Skeletal muscle cell (primary cell): ENCODE measurements at regions not wholly inside any gene's neighbourhood (a gene's known extent, or its start where the extent isn't known, plus 50 kb on each side); places are given as distances from the start of the nearest gene placed in this dataset.

ENCODE experiments used
- DNase-seq: peaks from one replicate; pipeline ENCODE4 v3.0.0-alpha.2; 2010; ENCODE audit warnings: low read depth
- H3K4me3 ChIP-seq: 2 replicates; pipeline ENCODE4 v1.5.1; 2011; ENCODE audit warnings: low read depth, mild to moderate bottlenecking, control low read depth, low read length, moderate library complexity

- no peak for DNase-seq
- no peak overlapping the region for H3K4me3 ChIP-seq
Observed at GRCh38 chr14:42480255-42480654, 873.6 kb downstream of the LRFN5 start.

GRCh38 chr14:42475289-42475688 lies 868.6 kb downstream of the LRFN5 start:
- DNase-seq: no peak
- no peak overlapping the region for H3K4me3 ChIP-seq

- DNase-seq: no peak
- no peak overlapping the region for H3K4me3 ChIP-seq
Observed at GRCh38 chr14:42470427-42470719, 863.7 kb downstream of the LRFN5 start.

- no peak overlapping the region for H3K4me3 ChIP-seq
- DNase-seq: no peak
Observed at GRCh38 chr14:42469637-42470426, 863.2 kb downstream of the LRFN5 start.

- DNase-seq: no peak
Observed at GRCh38 chr14:42460673-42461072, 854.0 kb downstream of the LRFN5 start.

GRCh38 chr14:42459171-42459685 lies 852.6 kb downstream of the LRFN5 start:
- H3K4me3 ChIP-seq: no peak overlapping the region
- DNase-seq: no peak

More at GRCh38 chr14:42460673-42461072, 854.0 kb downstream of the LRFN5 start:
- no peak overlapping the region for H3K4me3 ChIP-seq

GRCh38 chr14:42441615-42442014 lies 834.9 kb downstream of the LRFN5 start:
- H3K4me3 ChIP-seq: no peak overlapping the region
- DNase-seq: no peak

- DNase-seq: no peak
Observed at GRCh38 chr14:42437809-42438208, 831.1 kb downstream of the LRFN5 start.

GRCh38 chr14:42429401-42429800 lies 822.7 kb downstream of the LRFN5 start:
- no peak overlapping the region for H3K4me3 ChIP-seq

More at GRCh38 chr14:42437809-42438208, 831.1 kb downstream of the LRFN5 start:
- no peak overlapping the region for H3K4me3 ChIP-seq

GRCh38 chr14:42428996-42429395 lies 822.3 kb downstream of the LRFN5 start:
- DNase-seq: no peak
- H3K4me3 ChIP-seq: no peak overlapping the region

More at GRCh38 chr14:42429401-42429800, 822.7 kb downstream of the LRFN5 start:
- DNase-seq: no peak

- no peak overlapping the region for H3K4me3 ChIP-seq
- DNase-seq: peak; percentile 4
Observed at GRCh38 chr14:42424501-42424900, 817.8 kb downstream of the LRFN5 start.

GRCh38 chr14:42421377-42422078 lies 814.9 kb downstream of the LRFN5 start:
- H3K4me3 ChIP-seq: no peak overlapping the region
- no peak for DNase-seq

- DNase-seq: no peak
- H3K4me3 ChIP-seq: no peak overlapping the region
Observed at GRCh38 chr14:42420071-42420470, 813.4 kb downstream of the LRFN5 start.

GRCh38 chr14:42407153-42407552 lies 800.5 kb downstream of the LRFN5 start:
- DNase-seq: no peak

GRCh38 chr14:42391146-42391834 lies 784.6 kb downstream of the LRFN5 start:
- no peak for DNase-seq

More at GRCh38 chr14:42407153-42407552, 800.5 kb downstream of the LRFN5 start:
- H3K4me3 ChIP-seq: no peak overlapping the region

GRCh38 chr14:42378880-42379279 lies 772.2 kb downstream of the LRFN5 start:
- no peak overlapping the region for H3K4me3 ChIP-seq
- DNase-seq: no peak

More at GRCh38 chr14:42391146-42391834, 784.6 kb downstream of the LRFN5 start:
- no peak overlapping the region for H3K4me3 ChIP-seq

- no peak for DNase-seq
- no peak overlapping the region for H3K4me3 ChIP-seq
Observed at GRCh38 chr14:42378274-42378673, 771.6 kb downstream of the LRFN5 start.

- H3K4me3 ChIP-seq: no peak overlapping the region
- no peak for DNase-seq
Observed at GRCh38 chr14:42374332-42374731, 767.7 kb downstream of the LRFN5 start.

GRCh38 chr14:42370056-42370455 lies 763.4 kb downstream of the LRFN5 start:
- no peak for DNase-seq
- H3K4me3 ChIP-seq: no peak overlapping the region

- no peak overlapping the region for H3K4me3 ChIP-seq
- no peak for DNase-seq
Observed at GRCh38 chr14:42368234-42368633, 761.6 kb downstream of the LRFN5 start.
